Neural cell (in vitro differentiated cells): ENCODE measurements at regions not wholly inside any gene's neighbourhood (a gene's known extent, or its start where the extent isn't known, plus 50 kb on each side); places are given as distances from the start of the nearest gene placed in this dataset.

Source experiments
- EZH2 ChIP-seq: fragments of 200-600, 300-800 bp; shearing (Covaris generic), sonication (generic); IDR thresholded peaks from 2 replicates; pipeline ENCODE4 v1.6.1; 2014; ENCODE audit warnings: antibody characterized with exemption, low read length, borderline replicate concordance, mild to moderate bottlenecking; ENCODE audit not compliant: insufficient read depth, poor library complexity, severe bottlenecking
- POLR2AphosphoS5 ChIP-seq: IDR thresholded peaks from 2 replicates; pipeline ENCODE4 v1.6.1; 2012
- SMC3 ChIP-seq: fragments of 450-650 bp; conservative IDR thresholded peaks from 2 replicates; pipeline ENCODE4 v1.6.1; 2014; ENCODE audit warnings: antibody characterized with exemption, mild to moderate bottlenecking, moderate library complexity; ENCODE audit not compliant: poor library complexity
- TF ChIP-seq, protein P1 (sequence below): fragments of 450-650 bp; IDR thresholded peaks from 2 replicates; pipeline ENCODE4 v1.5.1; 2014; ENCODE audit warnings: antibody characterized with exemption, mild to moderate bottlenecking, moderate library complexity; ENCODE audit not compliant: poor library complexity, severe bottlenecking

DNA sequence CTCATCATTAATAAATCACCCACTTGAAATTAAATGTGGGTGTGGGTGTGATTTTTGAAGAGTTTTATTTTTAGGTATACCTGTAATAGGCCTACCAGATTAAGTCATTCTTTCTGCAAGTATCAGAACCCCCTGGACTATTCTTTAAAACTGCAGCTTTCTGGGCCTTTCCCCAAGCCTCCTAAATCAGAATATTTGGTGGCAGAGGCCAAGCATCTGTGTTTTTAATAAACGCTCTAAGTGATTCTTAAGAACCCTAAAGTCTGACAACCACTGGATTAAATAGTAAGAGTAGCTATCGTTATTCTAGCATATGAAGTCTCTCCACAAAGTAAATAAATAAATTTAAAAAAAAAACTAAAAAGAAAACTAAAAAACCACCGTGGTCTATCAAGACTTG is 703.0 kb upstream of the NRP1 start:
- TF ChIP-seq EZH2: no peak
- TF ChIP-seq, protein P1, sequence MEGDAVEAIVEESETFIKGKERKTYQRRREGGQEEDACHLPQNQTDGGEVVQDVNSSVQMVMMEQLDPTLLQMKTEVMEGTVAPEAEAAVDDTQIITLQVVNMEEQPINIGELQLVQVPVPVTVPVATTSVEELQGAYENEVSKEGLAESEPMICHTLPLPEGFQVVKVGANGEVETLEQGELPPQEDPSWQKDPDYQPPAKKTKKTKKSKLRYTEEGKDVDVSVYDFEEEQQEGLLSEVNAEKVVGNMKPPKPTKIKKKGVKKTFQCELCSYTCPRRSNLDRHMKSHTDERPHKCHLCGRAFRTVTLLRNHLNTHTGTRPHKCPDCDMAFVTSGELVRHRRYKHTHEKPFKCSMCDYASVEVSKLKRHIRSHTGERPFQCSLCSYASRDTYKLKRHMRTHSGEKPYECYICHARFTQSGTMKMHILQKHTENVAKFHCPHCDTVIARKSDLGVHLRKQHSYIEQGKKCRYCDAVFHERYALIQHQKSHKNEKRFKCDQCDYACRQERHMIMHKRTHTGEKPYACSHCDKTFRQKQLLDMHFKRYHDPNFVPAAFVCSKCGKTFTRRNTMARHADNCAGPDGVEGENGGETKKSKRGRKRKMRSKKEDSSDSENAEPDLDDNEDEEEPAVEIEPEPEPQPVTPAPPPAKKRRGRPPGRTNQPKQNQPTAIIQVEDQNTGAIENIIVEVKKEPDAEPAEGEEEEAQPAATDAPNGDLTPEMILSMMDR: no peak
- no peak for TF ChIP-seq POLR2AphosphoS5
- TF ChIP-seq SMC3: no peak
